ENCODE measurements at regions not wholly inside any gene's neighbourhood (a gene's known extent, or its start where the extent isn't known, plus 50 kb on each side); places are given as distances from the start of the nearest gene placed in this dataset.

GRCh38 chr13:105643966-105644365 lies 891.5 kb downstream of the EFNB2 start:
- no peak for DNase-seq

GRCh38 chr13:105642511-105642958 lies 892.9 kb downstream of the EFNB2 start:
- DNase-seq = no peak

- DNase-seq = no peak
These were observed 894.3 kb downstream of the EFNB2 start for GRCh38 chr13:105641121-105641520.

- no peak for DNase-seq
These were observed 897.0 kb downstream of the EFNB2 start for GRCh38 chr13:105638426-105638825.

- no peak for DNase-seq
These were observed 901.4 kb downstream of the EFNB2 start for GRCh38 chr13:105634059-105634458.

GRCh38 chr13:105630431-105630830 lies 905.0 kb downstream of the EFNB2 start:
- DNase-seq = no peak

GRCh38 chr13:105627270-105627669 lies 908.2 kb downstream of the EFNB2 start:
- DNase-seq = no peak

- no peak for DNase-seq
These were observed 909.8 kb downstream of the EFNB2 start for GRCh38 chr13:105625691-105626090.

GRCh38 chr13:105616333-105617075 lies 919.0 kb downstream of the EFNB2 start:
- DNase-seq = no peak

GRCh38 chr13:105612541-105612940 lies 922.9 kb downstream of the EFNB2 start:
- DNase-seq = no peak

- DNase-seq = no peak
These were observed 924.0 kb downstream of the EFNB2 start for GRCh38 chr13:105611424-105611823.

GRCh38 chr13:105608104-105608503 lies 927.4 kb downstream of the EFNB2 start:
- DNase-seq = no peak

- DNase-seq = no peak
These were observed 928.0 kb downstream of the EFNB2 start for GRCh38 chr13:105607426-105607825.

GRCh38 chr13:105607016-105607415 lies 928.4 kb downstream of the EFNB2 start:
- DNase-seq = no peak

- no peak for DNase-seq
These were observed 932.3 kb downstream of the EFNB2 start for GRCh38 chr13:105602956-105603670.

- DNase-seq = no peak
These were observed 935.9 kb downstream of the EFNB2 start for GRCh38 chr13:105599477-105600037.

GRCh38 chr13:105598529-105598928 lies 936.9 kb downstream of the EFNB2 start:
- no peak for DNase-seq

GRCh38 chr13:105597573-105597972 lies 937.9 kb downstream of the EFNB2 start:
- DNase-seq = no peak

- no peak for DNase-seq
These were observed 940.0 kb downstream of the EFNB2 start for GRCh38 chr13:105595471-105595870.

- DNase-seq = no peak
These were observed 944.2 kb downstream of the EFNB2 start for GRCh38 chr13:105591277-105591676.

- no peak for DNase-seq
These were observed 947.7 kb downstream of the EFNB2 start for GRCh38 chr13:105587786-105588185.

GRCh38 chr13:105579821-105580710 lies 955.4 kb downstream of the EFNB2 start:
- DNase-seq = no peak

GRCh38 chr13:105573136-105573535 lies 962.3 kb downstream of the EFNB2 start:
- DNase-seq = no peak

All from CD4-positive, alpha-beta T cell treated with Interleukin-1 beta for 1 hour (primary cell).